IMR-90 (cell line): ENCODE measurements at regions not wholly inside any gene's neighbourhood (a gene's known extent, or its start where the extent isn't known, plus 50 kb on each side); places are given as distances from the start of the nearest gene placed in this dataset.

Source experiments
- CTCF ChIP-seq: conservative IDR thresholded peaks from 2 replicates; pipeline ENCODE4 v1.5.1; 2012; ENCODE audit warnings: mild to moderate bottlenecking, low read depth, low read length, improper control_type of control experiment
- MAZ ChIP-seq: IDR thresholded peaks from 2 replicates; pipeline ENCODE4 v1.6.1; 2012; ENCODE audit warnings: low read depth, mild to moderate bottlenecking, low read length, improper control_type of control experiment, moderate library complexity, borderline replicate concordance
- MXI1 ChIP-seq: IDR thresholded peaks from 2 replicates; pipeline ENCODE4 v1.6.1; 2012; ENCODE audit warnings: low read depth, mild to moderate bottlenecking, low read length, moderate library complexity, borderline replicate concordance
- NFE2L2 ChIP-seq: fragments of 150-350 bp; IDR thresholded peaks from 2 replicates; pipeline ENCODE4 v1.6.1; 2016; ENCODE audit warnings: low read depth, mild to moderate bottlenecking, low read length
- POLR2A ChIP-seq: IDR thresholded peaks from 2 replicates; pipeline ENCODE4 v1.6.1; 2012; ENCODE audit warnings: mild to moderate bottlenecking, low read depth, low read length
- RCOR1 ChIP-seq: IDR thresholded peaks from 2 replicates; pipeline ENCODE4 v1.6.1; 2012; ENCODE audit warnings: mild to moderate bottlenecking, low read length, improper control_type of control experiment; ENCODE audit not compliant: insufficient replicate concordance
- RFX5 ChIP-seq: IDR thresholded peaks from 2 replicates; pipeline ENCODE4 v1.8.0; 2012; ENCODE audit warnings: low read depth, mild to moderate bottlenecking, low read length, moderate library complexity

- TF ChIP-seq RFX5 (no peak), CTCF (no peak), RCOR1 (no peak), MXI1 (no peak), POLR2A (no peak), NFE2L2 (no peak), MAZ (no peak)
Measured at GRCh38 chr21:27426196-27426595, 459.3 kb upstream of the ADAMTS5 start.
